Breast epithelium (tissue), 4 donors: ENCODE measurements at regions not wholly inside any gene's neighbourhood (a gene's known extent, or its start where the extent isn't known, plus 50 kb on each side); places are given as distances from the start of the nearest gene placed in this dataset.

Source experiments
- DNase-seq, 2 donors: peaks; one replicate each; pipeline ENCODE4 v3.0.0-alpha.2; 2019; ENCODE audit warnings: low spot score in 2 of 2
- H3K27ac ChIP-seq, 2 donors: fragments of 200-600 bp; sonication (generic) in 1 of 2; one replicate each; pipeline ENCODE4 v1.5.1; 2016 to 2019; ENCODE audit warnings: mild to moderate bottlenecking in 1 of 2
- H3K27me3 ChIP-seq, 2 donors: fragments of 200-600 bp; sonication (generic) in 1 of 2; one replicate each; pipeline versions ENCODE4 v1.5.1 to v1.6.0; 2017 to 2019; ENCODE audit warnings: control low read depth in 1 of 2, mild to moderate bottlenecking in 1 of 2
- H3K36me3 ChIP-seq: fragments of 200-600 bp; one replicate; pipeline ENCODE4 v1.5.1; 2019
- H3K4me1 ChIP-seq, 2 donors: fragments of 200-600 bp; sonication (generic); one replicate each; pipeline ENCODE4 v1.5.1; 2016 to 2019; ENCODE audit warnings: control low read depth in 1 of 2
- H3K4me3 ChIP-seq, 3 donors: fragments of 200-600 bp; sonication (generic); 1 replicate in 2 of 3; 2 replicates in 1 of 3; pipeline ENCODE4 v1.5.1; 2016 to 2019; ENCODE audit warnings: mild to moderate bottlenecking in 3 of 3, moderate library complexity in 2 of 3
- H3K9me3 ChIP-seq, 2 donors: fragments of 200-600 bp; sonication (generic) in 1 of 2; one replicate each; pipeline ENCODE4 v1.5.1; 2016 to 2019; ENCODE audit warnings: control low read depth in 1 of 2
- POLR2A ChIP-seq: fragments of 450-650 bp; IDR thresholded peaks from one replicate; pipeline ENCODE4 v1.6.1; 2016; ENCODE audit warnings: antibody characterized with exemption, mild to moderate bottlenecking, moderate library complexity
- POLR2AphosphoS5 ChIP-seq, 3 donors: sonication (generic); formaldehyde crosslinking; IDR thresholded peaks; one replicate each; pipeline ENCODE4 v1.6.1; 2017; ENCODE audit warnings: antibody characterized with exemption in 3 of 3
- intact Hi-C: fragments of 100-400 bp; cut with DNase I; formaldehyde crosslinking; loops from one replicate; pipeline ENCODE4 v1.15.1; 2023; ENCODE audit warnings: low total_unique reads
- TF ChIP-seq, protein P1 (sequence below), 3 donors: fragments of 450-650 bp; IDR thresholded peaks; one replicate each; pipeline ENCODE4 v1.5.1; 2016 to 2017; ENCODE audit warnings: antibody characterized with exemption in 3 of 3, mild to moderate bottlenecking in 3 of 3, moderate library complexity in 3 of 3

GRCh38 chr10:33800986-33801385 lies 466.5 kb upstream of the NRP1 start:
- intact Hi-C loops = no loop called here
- TF ChIP-seq, protein P1, sequence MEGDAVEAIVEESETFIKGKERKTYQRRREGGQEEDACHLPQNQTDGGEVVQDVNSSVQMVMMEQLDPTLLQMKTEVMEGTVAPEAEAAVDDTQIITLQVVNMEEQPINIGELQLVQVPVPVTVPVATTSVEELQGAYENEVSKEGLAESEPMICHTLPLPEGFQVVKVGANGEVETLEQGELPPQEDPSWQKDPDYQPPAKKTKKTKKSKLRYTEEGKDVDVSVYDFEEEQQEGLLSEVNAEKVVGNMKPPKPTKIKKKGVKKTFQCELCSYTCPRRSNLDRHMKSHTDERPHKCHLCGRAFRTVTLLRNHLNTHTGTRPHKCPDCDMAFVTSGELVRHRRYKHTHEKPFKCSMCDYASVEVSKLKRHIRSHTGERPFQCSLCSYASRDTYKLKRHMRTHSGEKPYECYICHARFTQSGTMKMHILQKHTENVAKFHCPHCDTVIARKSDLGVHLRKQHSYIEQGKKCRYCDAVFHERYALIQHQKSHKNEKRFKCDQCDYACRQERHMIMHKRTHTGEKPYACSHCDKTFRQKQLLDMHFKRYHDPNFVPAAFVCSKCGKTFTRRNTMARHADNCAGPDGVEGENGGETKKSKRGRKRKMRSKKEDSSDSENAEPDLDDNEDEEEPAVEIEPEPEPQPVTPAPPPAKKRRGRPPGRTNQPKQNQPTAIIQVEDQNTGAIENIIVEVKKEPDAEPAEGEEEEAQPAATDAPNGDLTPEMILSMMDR (IDR thresholded peaks at IDR 0.05) = no peak
- TF ChIP-seq POLR2AphosphoS5 (IDR thresholded peaks at IDR 0.05) (no peak), POLR2A (no peak)
- no peak overlapping the region for H3K4me3 ChIP-seq
- H3K4me1 ChIP-seq = no peaks in the 10 kb centered on the region
- H3K27me3 ChIP-seq = no peaks in the 10 kb centered on the region
- H3K36me3 ChIP-seq = no peaks in the 10 kb centered on the region
- no peaks in the 10 kb centered on the region for H3K9me3 ChIP-seq
- H3K27ac ChIP-seq = no peak overlapping the region
- DNase-seq = no peak

- Histone ChIP-seq H3K27ac (no peak overlapping the region), H3K4me1 (no peaks in the 10 kb centered on the region), H3K36me3 (no peaks in the 10 kb centered on the region), H3K4me3 (no peak overlapping the region), H3K27me3 (no peaks in the 10 kb centered on the region), H3K9me3 (no peaks in the 10 kb centered on the region)
- intact Hi-C loops = no loop called here
- TF ChIP-seq, protein P1 (IDR thresholded peaks at IDR 0.05) = no peak
- no peak for TF ChIP-seq POLR2A
- TF ChIP-seq POLR2AphosphoS5 (IDR thresholded peaks at IDR 0.05) = no peak
- no peak for DNase-seq
Observed at GRCh38 chr10:33800545-33800944, 466.1 kb upstream of the NRP1 start.

DNA sequence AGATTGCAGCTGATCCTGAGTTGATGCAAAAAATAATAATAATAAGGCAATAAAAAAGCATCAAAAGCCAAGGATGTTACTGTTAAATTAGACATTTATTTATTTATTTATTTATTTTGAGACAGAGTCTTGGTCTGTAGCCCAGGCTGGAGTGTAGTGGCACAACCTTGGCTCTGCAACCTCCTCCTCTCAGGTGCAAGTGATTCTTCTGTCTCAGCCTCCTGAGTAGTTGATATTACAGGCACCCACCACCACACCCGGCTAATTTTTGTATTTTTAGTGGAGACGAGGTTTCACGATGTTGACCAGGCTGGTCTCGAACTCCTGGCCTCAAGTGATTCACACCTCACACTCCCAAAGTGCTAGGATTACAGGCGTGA lies 465.5 kb upstream of the NRP1 start:
- H3K4me1 ChIP-seq = no peaks in the 10 kb centered on the region
- no peaks in the 10 kb centered on the region for H3K9me3 ChIP-seq
- H3K36me3 ChIP-seq = no peaks in the 10 kb centered on the region
- no peak for DNase-seq
- H3K27ac ChIP-seq = no peak overlapping the region
- TF ChIP-seq POLR2A = no peak
- TF ChIP-seq, protein P1 (IDR thresholded peaks at IDR 0.05) = no peak
- TF ChIP-seq POLR2AphosphoS5 (IDR thresholded peaks at IDR 0.05) = no peak
- H3K4me3 ChIP-seq = no peak overlapping the region
- intact Hi-C loops = no loop called here
- no peaks in the 10 kb centered on the region for H3K27me3 ChIP-seq

- intact Hi-C loops = no loop called here
- TF ChIP-seq POLR2AphosphoS5 (IDR thresholded peaks at IDR 0.05) (no peak), POLR2A (no peak)
- TF ChIP-seq, protein P1 (IDR thresholded peaks at IDR 0.05) = no peak
- H3K27ac ChIP-seq = no peak overlapping the region
- no peaks in the 10 kb centered on the region for H3K9me3 ChIP-seq
- DNase-seq = no peak
- H3K36me3 ChIP-seq = no peaks in the 10 kb centered on the region
- no peaks in the 10 kb centered on the region for H3K27me3 ChIP-seq
- H3K4me3 ChIP-seq = no peak overlapping the region
- no peaks in the 10 kb centered on the region for H3K4me1 ChIP-seq
Observed at GRCh38 chr10:33799281-33799943, 464.9 kb upstream of the NRP1 start.

DNA sequence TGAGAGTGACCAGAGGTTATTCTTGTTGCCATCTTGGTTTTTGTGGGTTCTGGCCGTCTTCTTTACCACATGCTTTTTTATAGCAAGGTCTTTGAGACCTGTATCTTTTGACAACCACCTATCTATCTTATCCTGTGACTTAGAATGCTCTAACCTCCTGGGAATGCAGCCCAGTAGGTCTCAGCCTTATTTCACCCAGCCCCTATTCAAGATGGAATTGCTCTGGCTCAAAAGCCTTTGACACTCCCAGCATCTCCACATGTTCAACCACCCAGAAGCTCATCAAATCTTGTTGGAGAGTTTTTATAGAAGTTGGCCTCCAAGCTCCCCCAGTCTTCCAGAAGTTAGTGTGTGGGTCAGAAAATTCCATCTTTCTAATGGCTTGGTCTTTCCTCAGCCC lies 464.3 kb upstream of the NRP1 start:
- no peak for DNase-seq
- H3K4me3 ChIP-seq = no peak overlapping the region
- no peaks in the 10 kb centered on the region for H3K9me3 ChIP-seq
- H3K4me1 ChIP-seq = no peaks in the 10 kb centered on the region
- no peaks in the 10 kb centered on the region for H3K36me3 ChIP-seq
- H3K27me3 ChIP-seq = no peaks in the 10 kb centered on the region
- TF ChIP-seq POLR2AphosphoS5 (IDR thresholded peaks at IDR 0.05) = no peak
- no peak for TF ChIP-seq POLR2A
- TF ChIP-seq, protein P1 (IDR thresholded peaks at IDR 0.05) = no peak
- no peak overlapping the region for H3K27ac ChIP-seq
- intact Hi-C loops = no loop called here
